ENCODE measurements at regions not wholly inside any gene's neighbourhood (a gene's known extent, or its start where the extent isn't known, plus 50 kb on each side); places are given as distances from the start of the nearest gene placed in this dataset.
A peak's percentile ranks its signal among the peaks of the same experiment; 100 is the strongest.

GRCh38 chr3:194271460-194272035, 79.6 kb downstream of the CPN2 start:
- TF ChIP-seq CTCF (IDR thresholded peaks at IDR 0.05) (no peak), POLR2A (IDR thresholded peaks at IDR 0.05) (no peak), POLR2AphosphoS5 (IDR thresholded peaks at IDR 0.05) (peak in 1 of 3 donors; percentile 2), EP300 (IDR thresholded peaks at IDR 0.05) (no peak)
